Stimulated activated CD4-positive, alpha-beta T cell treated with anti-CD3 and anti-CD28 coated beads, Interleukin-15, amount 100 ng/mL, for 48 hours (primary cell): ENCODE measurements at regions not wholly inside any gene's neighbourhood (a gene's known extent, or its start where the extent isn't known, plus 50 kb on each side); places are given as distances from the start of the nearest gene placed in this dataset.

Experiments used
- DNase-seq, 2 donors: peaks; one replicate each; pipeline ENCODE4 v3.0.0-alpha.2; 2020; ENCODE audit warnings: low read depth in 2 of 2

- no peak for DNase-seq
Observed at GRCh38 chr10:2023687-2024086, 286.4 kb upstream of the ADARB2 start.

GRCh38 chr10:2022401-2022800 is 285.1 kb upstream of the ADARB2 start:
- DNase-seq: no peak

GRCh38 chr10:2020836-2021235 is 283.5 kb upstream of the ADARB2 start:
- DNase-seq: no peak

GRCh38 chr10:2019803-2020202 is 282.5 kb upstream of the ADARB2 start:
- DNase-seq: no peak

GRCh38 chr10:2019281-2019680 is 282.0 kb upstream of the ADARB2 start:
- no peak for DNase-seq

GRCh38 chr10:2014541-2014940 is 277.2 kb upstream of the ADARB2 start:
- no peak for DNase-seq

GRCh38 chr10:2012209-2012608 is 274.9 kb upstream of the ADARB2 start:
- no peak for DNase-seq

- DNase-seq: no peak
Observed at GRCh38 chr10:2011106-2011716, 273.9 kb upstream of the ADARB2 start.

GRCh38 chr10:2005546-2005945 is 268.2 kb upstream of the ADARB2 start:
- no peak for DNase-seq

GRCh38 chr10:1992930-1993329 is 255.6 kb upstream of the ADARB2 start:
- DNase-seq: no peak

GRCh38 chr10:1989090-1989489 is 251.8 kb upstream of the ADARB2 start:
- DNase-seq: no peak

- DNase-seq: no peak
Observed at GRCh38 chr10:1981976-1982375, 244.7 kb upstream of the ADARB2 start.

GRCh38 chr10:1980459-1980858 is 243.1 kb upstream of the ADARB2 start:
- DNase-seq: no peak

GRCh38 chr10:1978584-1978983 is 241.3 kb upstream of the ADARB2 start:
- no peak for DNase-seq

- no peak for DNase-seq
Observed at GRCh38 chr10:1977461-1977860, 240.1 kb upstream of the ADARB2 start.

- no peak for DNase-seq
Observed at GRCh38 chr10:1972406-1972805, 235.1 kb upstream of the ADARB2 start.

- no peak for DNase-seq
Observed at GRCh38 chr10:1968257-1969033, 231.1 kb upstream of the ADARB2 start.

- DNase-seq: no peak
Observed at GRCh38 chr10:1966712-1967376, 229.5 kb upstream of the ADARB2 start.

- DNase-seq: no peak
Observed at GRCh38 chr10:1964476-1964875, 227.2 kb upstream of the ADARB2 start.

GRCh38 chr10:1963341-1963740 is 226.0 kb upstream of the ADARB2 start:
- no peak for DNase-seq

GRCh38 chr10:1961989-1962388 is 224.7 kb upstream of the ADARB2 start:
- no peak for DNase-seq

GRCh38 chr10:1960982-1961381 is 223.7 kb upstream of the ADARB2 start:
- DNase-seq: no peak

GRCh38 chr10:1957057-1957456 is 219.7 kb upstream of the ADARB2 start:
- no peak for DNase-seq
